ENCODE measurements at regions not wholly inside any gene's neighbourhood (a gene's known extent, or its start where the extent isn't known, plus 50 kb on each side); places are given as distances from the start of the nearest gene placed in this dataset.

GRCh38 chr4:154953691-154954090, 172.6 kb downstream of the RBM46 start:
- no peaks in the 10 kb centered on the region for H3F3A ChIP-seq (ENCODE audit: insufficient read depth, low read length)
- H3K27me3 ChIP-seq (ENCODE audit: insufficient read depth, low read length): no peaks in the 10 kb centered on the region
- no peak overlapping the region for H3K9ac ChIP-seq (ENCODE audit: low read length)
- no peak for TF ChIP-seq CTCF (IDR thresholded peaks at IDR 0.05; ENCODE audit: low read length)
- no peak for TF ChIP-seq EZH2 (IDR thresholded peaks at IDR 0.05; ENCODE audit: borderline replicate concordance, low read length)
- H3K27ac ChIP-seq (ENCODE audit: low read depth, low read length, poor library complexity, severe bottlenecking): no peak overlapping the region
- H4K20me1 ChIP-seq (ENCODE audit: insufficient read depth, low read length): no peaks in the 10 kb centered on the region
- H3K4me2 ChIP-seq (ENCODE audit: low read length): no peak overlapping the region
- H2AFZ ChIP-seq (ENCODE audit: low read length): no peak overlapping the region
- H3K9me2 ChIP-seq (ENCODE audit: low read depth, low read length): no peaks in the 10 kb centered on the region
- H3K4me1 ChIP-seq (ENCODE audit: insufficient read depth, low read length, severe bottlenecking): no peaks in the 10 kb centered on the region
- H3K36me3 ChIP-seq (ENCODE audit: insufficient read depth, low read length): no peaks in the 10 kb centered on the region
- no peaks in the 10 kb centered on the region for H3K9me3 ChIP-seq (ENCODE audit: low read length)
- H3K79me2 ChIP-seq (ENCODE audit: insufficient read depth, low read length): no peaks in the 10 kb centered on the region
- H3K4me3 ChIP-seq (ENCODE audit: low read depth, low read length, poor library complexity, severe bottlenecking): no peak overlapping the region

- Histone ChIP-seq H3K9me3 (ENCODE audit: low read length) (no peaks in the 10 kb centered on the region), H3K27ac (ENCODE audit: low read depth, low read length, poor library complexity, severe bottlenecking) (no peak overlapping the region), H3K4me2 (ENCODE audit: low read length) (no peak overlapping the region), H3K36me3 (ENCODE audit: insufficient read depth, low read length) (no peaks in the 10 kb centered on the region), H3K27me3 (ENCODE audit: insufficient read depth, low read length) (no peaks in the 10 kb centered on the region), H3K4me1 (ENCODE audit: insufficient read depth, low read length, severe bottlenecking) (no peaks in the 10 kb centered on the region), H4K20me1 (ENCODE audit: insufficient read depth, low read length) (no peaks in the 10 kb centered on the region), H2AFZ (ENCODE audit: low read length) (no peak overlapping the region), H3K9ac (ENCODE audit: low read length) (no peak overlapping the region), H3K4me3 (ENCODE audit: low read depth, low read length, poor library complexity, severe bottlenecking) (no peak overlapping the region), H3F3A (ENCODE audit: insufficient read depth, low read length) (no peaks in the 10 kb centered on the region), H3K9me2 (ENCODE audit: low read depth, low read length) (no peaks in the 10 kb centered on the region), H3K79me2 (ENCODE audit: insufficient read depth, low read length) (no peaks in the 10 kb centered on the region)
- TF ChIP-seq CTCF (IDR thresholded peaks at IDR 0.05; ENCODE audit: low read length) (no peak), EZH2 (IDR thresholded peaks at IDR 0.05; ENCODE audit: borderline replicate concordance, low read length) (no peak)
Observed at GRCh38 chr4:154954117-154954516, 173.0 kb downstream of the RBM46 start.

GRCh38 chr4:154958121-154958520, 177.0 kb downstream of the RBM46 start:
- TF ChIP-seq EZH2 (IDR thresholded peaks at IDR 0.05; ENCODE audit: borderline replicate concordance, low read length): no peak
- no peak for TF ChIP-seq CTCF (IDR thresholded peaks at IDR 0.05; ENCODE audit: low read length)
- no peaks in the 10 kb centered on the region for H3K9me2 ChIP-seq (ENCODE audit: low read depth, low read length)
- H3K4me2 ChIP-seq (ENCODE audit: low read length): no peak overlapping the region
- no peaks in the 10 kb centered on the region for H3K79me2 ChIP-seq (ENCODE audit: insufficient read depth, low read length)
- H3K27me3 ChIP-seq (ENCODE audit: insufficient read depth, low read length): no peaks in the 10 kb centered on the region
- H3K36me3 ChIP-seq (ENCODE audit: insufficient read depth, low read length): no peaks in the 10 kb centered on the region
- no peaks in the 10 kb centered on the region for H3K4me1 ChIP-seq (ENCODE audit: insufficient read depth, low read length, severe bottlenecking)
- no peak overlapping the region for H2AFZ ChIP-seq (ENCODE audit: low read length)
- no peaks in the 10 kb centered on the region for H4K20me1 ChIP-seq (ENCODE audit: insufficient read depth, low read length)
- H3K9me3 ChIP-seq (ENCODE audit: low read length): no peaks in the 10 kb centered on the region
- H3F3A ChIP-seq (ENCODE audit: insufficient read depth, low read length): no peaks in the 10 kb centered on the region
- H3K9ac ChIP-seq (ENCODE audit: low read length): no peak overlapping the region
- no peak overlapping the region for H3K4me3 ChIP-seq (ENCODE audit: low read depth, low read length, poor library complexity, severe bottlenecking)
- H3K27ac ChIP-seq (ENCODE audit: low read depth, low read length, poor library complexity, severe bottlenecking): no peak overlapping the region
